ENCODE measurements at regions not wholly inside any gene's neighbourhood (a gene's known extent, or its start where the extent isn't known, plus 50 kb on each side); places are given as distances from the start of the nearest gene placed in this dataset.

DNA sequence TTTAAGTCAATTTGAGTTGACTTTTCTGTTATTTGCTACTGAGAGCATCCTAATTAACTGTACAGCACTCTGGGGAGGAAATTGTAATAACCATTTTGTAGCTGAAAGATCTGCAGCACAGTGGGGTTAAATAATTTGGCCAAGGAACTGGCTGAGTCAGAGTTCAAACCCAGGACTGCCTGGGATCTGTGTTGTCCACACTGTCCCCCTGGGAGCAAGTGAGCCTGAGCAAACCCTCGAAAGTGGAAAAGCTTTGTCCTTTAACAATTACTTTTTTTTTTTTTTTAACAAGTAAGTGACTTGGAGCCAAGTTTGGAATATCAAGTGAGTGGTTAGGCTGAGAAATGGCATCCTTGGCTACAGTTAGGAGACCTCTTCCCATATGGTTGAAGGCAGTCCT, 247.2 kb upstream of the CCDC196 start:
- ATAC-seq (ENCODE audit: low FRiP score) = no peak
- TF ChIP-seq, protein P1, sequence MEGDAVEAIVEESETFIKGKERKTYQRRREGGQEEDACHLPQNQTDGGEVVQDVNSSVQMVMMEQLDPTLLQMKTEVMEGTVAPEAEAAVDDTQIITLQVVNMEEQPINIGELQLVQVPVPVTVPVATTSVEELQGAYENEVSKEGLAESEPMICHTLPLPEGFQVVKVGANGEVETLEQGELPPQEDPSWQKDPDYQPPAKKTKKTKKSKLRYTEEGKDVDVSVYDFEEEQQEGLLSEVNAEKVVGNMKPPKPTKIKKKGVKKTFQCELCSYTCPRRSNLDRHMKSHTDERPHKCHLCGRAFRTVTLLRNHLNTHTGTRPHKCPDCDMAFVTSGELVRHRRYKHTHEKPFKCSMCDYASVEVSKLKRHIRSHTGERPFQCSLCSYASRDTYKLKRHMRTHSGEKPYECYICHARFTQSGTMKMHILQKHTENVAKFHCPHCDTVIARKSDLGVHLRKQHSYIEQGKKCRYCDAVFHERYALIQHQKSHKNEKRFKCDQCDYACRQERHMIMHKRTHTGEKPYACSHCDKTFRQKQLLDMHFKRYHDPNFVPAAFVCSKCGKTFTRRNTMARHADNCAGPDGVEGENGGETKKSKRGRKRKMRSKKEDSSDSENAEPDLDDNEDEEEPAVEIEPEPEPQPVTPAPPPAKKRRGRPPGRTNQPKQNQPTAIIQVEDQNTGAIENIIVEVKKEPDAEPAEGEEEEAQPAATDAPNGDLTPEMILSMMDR (IDR thresholded peaks at IDR 0.05) = no peak

DNA sequence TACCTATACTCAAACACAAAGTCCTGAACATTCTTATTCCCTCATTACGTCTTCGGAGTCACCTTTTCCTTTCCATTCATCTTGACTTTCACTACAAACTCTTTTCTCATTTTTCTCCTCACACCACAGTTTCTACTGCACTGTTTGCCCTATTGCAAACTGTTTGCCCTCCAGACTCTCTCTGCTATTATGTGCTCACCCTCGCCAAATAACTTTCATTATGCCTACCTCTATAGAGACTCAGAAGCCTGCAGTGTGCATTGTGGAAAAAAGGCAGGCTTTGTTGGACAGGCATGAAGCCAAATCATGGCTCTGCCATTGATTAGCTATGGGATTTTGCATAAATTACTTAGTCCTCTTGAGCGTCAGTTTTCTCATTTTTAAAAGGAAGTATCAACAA, 246.6 kb upstream of the CCDC196 start:
- TF ChIP-seq, protein P1 (IDR thresholded peaks at IDR 0.05) = no peak
- ATAC-seq (ENCODE audit: low FRiP score) (no peak), DNase-seq (ENCODE audit: low spot score) (no peak)

More for the DNA sequence above, 247.2 kb upstream of the CCDC196 start:
- no peak for DNase-seq (ENCODE audit: low spot score)

DNA sequence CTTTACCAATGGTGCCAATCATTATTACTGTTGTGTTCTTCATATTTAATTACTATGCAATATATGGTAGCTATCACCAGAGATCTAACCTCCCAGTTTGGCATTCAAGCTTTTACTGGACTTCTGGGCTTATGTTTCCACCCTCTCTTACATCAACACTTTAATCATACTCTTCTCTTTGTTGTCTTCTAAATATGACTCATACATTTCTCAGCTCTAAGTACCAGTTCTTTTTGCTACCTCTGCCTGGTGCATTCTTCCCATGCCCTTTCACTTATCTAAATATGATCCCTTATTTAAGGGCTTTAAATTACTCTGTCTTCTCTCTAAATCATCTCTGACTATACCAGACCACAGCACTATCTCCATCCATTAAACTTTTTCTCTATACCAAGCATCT, 246.1 kb upstream of the CCDC196 start:
- ATAC-seq (ENCODE audit: low FRiP score) (no peak), DNase-seq (ENCODE audit: low spot score) (no peak)
- TF ChIP-seq, protein P1 (IDR thresholded peaks at IDR 0.05) = no peak

DNA sequence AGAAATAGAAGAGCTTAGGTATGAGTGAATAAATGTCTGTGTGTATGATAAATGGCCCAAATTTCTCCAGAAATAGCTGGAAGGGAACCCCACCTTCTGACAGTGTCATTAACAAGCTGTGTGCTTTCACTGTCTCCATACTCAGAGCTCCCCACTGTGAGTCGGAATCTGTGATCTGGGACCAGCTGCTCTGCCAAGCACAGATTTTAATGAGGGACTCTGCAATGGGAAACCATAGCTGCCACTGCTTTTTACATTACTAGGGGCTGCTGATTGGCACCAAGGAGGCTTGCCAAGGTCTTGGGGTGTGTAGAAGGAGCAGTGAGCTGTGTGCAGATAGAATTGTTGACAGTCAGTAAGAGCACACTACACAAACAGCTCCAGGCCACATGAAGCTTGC, 244.2 kb upstream of the CCDC196 start:
- TF ChIP-seq, protein P1 (IDR thresholded peaks at IDR 0.05) = no peak
- no peak for DNase-seq (ENCODE audit: low spot score)

DNA sequence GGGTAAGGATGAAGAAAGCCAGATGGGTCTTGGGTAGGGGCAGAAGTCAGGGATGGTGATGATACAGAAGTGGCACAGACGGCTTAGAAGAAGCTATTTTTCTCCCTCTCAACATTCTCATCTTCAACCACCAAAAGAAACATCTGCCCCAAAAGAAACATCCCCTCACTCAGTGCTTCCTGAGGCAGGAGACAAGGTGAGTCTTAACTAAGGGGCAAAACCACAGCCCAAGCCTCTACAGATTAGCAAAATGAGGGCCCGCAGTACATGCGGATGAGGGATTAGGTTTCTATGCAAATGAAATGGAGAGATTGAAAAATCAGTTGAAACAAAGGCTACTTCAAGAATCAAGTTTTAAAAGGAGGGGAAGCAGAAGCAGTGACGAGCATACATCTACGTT, 241.3 kb upstream of the CCDC196 start:
- TF ChIP-seq, protein P1 (IDR thresholded peaks at IDR 0.05) = no peak
- DNase-seq (ENCODE audit: low spot score) (no peak), ATAC-seq (ENCODE audit: low FRiP score) (no peak)

More for the DNA sequence above, 244.2 kb upstream of the CCDC196 start:
- no peak for ATAC-seq (ENCODE audit: low FRiP score)

DNA sequence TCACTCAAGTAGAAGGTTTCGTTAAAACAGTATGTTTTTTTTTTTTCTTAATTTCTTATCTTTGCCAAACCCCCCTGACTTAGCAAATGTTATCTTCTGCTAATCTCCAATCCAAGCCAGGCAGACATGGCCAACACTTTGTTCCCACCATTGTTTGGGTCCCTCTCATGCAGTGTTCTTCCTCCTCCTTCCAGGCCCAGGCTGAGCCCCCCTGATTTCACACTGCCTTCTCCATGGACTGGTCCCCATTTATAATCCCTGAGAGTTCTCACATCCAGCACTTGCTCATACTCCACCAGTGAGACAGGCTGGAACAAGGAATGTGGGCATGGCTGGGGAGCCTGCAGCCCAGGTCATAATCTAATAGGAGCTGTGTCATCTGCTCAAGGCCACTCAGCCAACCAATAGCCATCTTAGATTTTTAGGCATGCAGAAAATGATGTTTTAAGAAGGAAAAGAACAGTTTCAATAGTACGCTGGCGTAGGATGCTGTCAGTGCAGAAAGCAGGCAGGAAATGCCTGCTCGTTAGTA, 238.4 kb upstream of the CCDC196 start:
- no peak for DNase-seq (ENCODE audit: low spot score)
- ATAC-seq (ENCODE audit: low FRiP score) = no peak
- TF ChIP-seq, protein P1 (IDR thresholded peaks at IDR 0.05) = no peak

DNA sequence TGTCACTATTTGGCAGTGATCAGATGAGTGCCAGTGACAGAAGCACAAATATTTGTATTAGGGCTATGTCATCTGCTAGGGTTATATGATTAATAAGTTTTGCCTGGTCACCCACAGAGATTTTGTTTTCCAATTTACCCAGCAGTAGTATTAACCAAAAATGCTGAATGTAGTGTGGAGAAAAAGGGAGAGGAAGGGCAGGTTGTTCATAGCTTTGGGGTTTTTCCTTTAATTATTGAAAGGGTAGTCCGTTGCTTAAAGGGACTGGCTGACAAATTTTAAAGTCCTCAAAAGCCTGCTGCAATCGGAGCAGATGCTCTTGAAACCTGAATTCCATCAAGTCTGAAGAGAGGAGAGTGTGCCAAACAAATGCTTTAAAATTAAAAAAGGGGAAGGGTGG, 237.9 kb upstream of the CCDC196 start:
- no peak for DNase-seq (ENCODE audit: low spot score)
- TF ChIP-seq, protein P1 (IDR thresholded peaks at IDR 0.05) = no peak
- no peak for ATAC-seq (ENCODE audit: low FRiP score)

Data from omental fat pad (tissue), 3 donors.